DMS 273 (cell line): ENCODE measurements at regions not wholly inside any gene's neighbourhood (a gene's known extent, or its start where the extent isn't known, plus 50 kb on each side); places are given as distances from the start of the nearest gene placed in this dataset.

Source experiments
- DNase-seq: peaks from one replicate; lab custom pipeline; 2025; ENCODE audit not compliant: unreplicated experiment; lab: John Stamatoyannopoulos, UW

DNA sequence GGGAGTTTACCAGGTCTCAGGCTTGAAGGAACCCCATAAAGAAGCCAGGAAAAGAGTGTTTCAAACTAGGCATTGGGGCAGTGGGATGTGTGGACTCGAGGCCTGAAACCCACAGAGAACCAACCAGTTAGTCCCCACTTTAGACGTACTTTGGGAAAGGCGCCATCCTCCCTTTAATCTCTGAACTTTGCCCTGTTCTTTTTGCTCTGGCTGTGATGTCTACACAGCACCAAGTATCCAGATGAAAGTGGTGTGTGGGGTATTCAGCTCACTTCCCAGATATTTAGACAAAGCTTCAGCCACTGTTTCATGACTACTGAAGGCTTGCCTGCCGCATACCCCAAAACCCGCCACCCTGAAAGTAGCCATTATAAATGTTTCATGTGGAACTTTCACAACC lies 116.9 kb upstream of the IRX5 start:
- DNase-seq: no peak

DNA sequence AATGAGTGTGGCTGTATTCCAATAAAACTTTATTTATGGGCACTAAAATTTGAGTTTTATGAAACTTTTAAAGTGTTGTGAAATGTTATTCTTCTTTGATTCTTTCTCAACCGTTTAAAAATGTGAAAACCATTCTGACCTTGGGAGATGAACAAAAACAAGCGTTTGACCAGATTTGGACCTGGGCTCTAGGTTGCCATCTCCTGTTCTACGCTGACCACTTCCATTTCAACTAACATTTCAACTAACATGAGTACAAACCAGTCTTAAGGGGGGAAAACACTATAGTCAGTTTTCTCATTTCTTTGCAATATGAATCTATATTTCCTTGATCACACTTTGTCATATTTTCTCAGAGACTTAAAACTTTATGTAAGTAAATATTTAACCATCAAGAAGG lies 118.4 kb upstream of the IRX5 start:
- DNase-seq: peak; percentile 2

DNA sequence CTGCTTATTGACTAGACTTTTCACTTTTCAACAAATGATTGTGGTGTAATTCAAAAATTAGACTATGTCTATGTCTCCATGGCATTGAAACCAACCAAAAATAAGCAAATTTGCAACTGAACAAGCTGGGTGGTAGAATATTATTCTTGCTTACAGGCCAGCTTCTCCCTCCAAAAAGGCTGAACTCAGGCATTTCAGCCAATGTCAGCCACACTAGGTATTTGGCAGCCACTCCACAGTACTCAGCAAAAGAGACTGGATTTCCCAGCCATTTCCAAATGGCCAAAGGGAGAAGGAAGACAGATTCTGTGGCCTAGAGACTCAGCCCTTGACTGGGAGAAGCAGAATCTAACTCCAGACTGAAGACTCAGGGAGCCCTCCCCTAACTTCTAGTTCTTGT lies 121.8 kb upstream of the IRX5 start:
- no peak for DNase-seq

DNA sequence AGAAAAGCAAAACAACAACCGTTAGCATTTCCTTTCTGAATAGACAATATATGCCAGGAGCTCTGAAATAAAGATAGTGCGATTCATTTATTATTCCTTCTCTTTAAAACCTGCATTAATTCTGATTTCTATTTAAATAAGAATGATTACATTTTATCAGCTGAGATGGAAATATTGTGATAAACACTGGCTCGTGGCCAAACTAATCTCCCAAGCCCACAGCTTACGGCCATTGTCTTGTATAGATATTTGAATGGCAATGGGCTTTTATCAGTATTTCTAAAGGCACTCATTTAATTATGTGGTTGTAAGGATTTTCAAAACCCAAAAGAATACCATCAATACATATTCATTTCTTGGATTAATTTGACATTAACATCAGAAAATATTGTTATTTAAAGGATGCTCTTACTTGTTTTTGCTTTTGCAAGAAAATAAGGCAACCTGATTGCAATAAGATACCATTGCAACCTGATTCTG lies 123.7 kb upstream of the IRX5 start:
- no peak for DNase-seq

DNA sequence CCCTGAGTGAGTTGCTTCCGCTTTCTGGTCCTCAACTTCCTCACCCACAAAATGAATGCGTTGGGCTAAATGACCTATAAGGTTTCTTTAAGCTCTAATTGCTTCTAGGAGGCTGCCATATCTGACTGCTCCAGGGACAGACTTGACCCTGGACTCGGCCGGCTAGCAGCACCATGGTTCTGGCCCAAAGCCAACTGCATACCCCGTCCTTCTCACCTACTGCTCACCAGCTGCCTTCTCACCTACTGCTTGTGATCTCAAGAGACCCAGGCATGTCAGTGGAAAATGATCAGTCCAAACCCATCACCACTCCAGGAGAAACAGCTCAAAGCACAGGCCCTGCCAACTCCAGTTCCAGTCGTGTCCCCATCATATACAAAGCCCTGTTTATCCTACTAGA lies 124.3 kb upstream of the IRX5 start:
- no peak for DNase-seq

DNA sequence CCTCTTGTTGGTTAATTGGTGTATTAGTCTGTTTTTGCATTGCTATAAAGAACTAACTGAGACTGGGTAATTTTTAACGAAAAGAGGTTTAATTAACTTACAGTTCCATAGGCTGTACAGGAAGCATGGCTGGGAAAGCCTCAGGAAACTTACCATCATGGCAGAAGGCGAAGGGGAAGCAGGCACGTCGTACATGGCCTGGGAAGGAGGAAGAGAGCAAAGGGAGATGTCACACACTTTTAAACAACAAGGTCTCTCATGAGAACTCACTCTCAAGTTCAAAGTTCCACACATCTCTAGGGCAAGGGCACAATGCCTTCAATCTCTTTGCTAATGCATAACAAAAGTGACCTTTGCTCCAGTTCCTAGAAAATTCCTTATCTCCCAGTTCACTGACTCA lies 125.0 kb upstream of the IRX5 start:
- no peak for DNase-seq

DNA sequence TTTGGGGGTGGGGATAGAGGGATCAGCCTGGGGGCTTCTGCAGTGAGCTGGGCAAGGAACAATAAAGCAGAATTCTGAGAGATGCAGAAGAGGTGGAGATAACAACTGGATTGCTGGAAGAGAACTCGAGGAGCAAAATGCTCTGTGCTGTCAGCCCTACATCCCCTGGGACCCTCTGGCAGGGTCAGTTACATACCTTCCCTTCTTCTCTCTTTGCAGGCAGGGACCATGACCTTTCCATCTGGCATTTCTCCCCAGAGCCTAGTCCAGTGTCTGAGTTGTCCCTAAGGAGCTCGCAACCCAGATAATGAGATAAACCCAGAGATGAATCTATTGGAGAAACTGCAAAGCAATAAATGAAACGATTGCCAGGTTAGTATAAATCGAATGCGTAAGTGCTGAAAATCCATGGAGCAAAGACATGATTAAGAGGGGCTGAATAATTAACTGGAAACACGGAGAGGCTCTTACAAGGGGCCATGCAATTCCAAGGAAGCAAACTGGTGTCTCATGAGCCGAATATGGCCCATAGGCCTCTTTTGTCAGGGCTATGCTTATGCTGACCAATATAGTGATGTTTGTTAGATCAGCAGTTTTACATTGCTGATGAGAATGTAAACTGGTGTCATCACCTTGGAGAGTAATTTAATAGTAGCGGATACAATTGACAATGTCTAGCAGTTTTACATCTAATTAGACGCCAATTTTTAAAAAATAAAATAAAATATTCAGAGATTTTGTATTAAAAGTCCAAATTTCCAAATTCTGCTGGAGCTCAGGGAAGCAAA lies 129.4 kb upstream of the IRX5 start:
- no peak for DNase-seq

DNA sequence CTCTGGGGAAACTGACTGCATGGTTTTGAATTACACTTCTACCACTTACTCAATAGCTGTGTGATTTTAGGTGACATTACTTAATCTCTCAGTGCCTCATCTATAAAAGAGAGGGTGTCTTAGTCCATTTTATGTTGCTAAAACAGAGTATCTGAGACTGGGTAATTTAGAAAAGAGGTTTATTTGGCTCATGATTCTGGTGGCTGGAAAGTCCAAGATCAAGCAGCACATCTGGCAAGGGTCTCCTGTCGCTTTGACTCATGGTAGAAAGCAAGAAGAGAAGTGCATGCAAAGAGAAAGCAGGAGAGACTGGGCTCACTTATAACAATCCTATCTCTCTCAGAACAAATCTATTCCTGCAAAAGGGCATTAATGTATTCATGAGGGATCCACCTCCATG lies 132.4 kb upstream of the IRX5 start:
- DNase-seq: no peak

DNA sequence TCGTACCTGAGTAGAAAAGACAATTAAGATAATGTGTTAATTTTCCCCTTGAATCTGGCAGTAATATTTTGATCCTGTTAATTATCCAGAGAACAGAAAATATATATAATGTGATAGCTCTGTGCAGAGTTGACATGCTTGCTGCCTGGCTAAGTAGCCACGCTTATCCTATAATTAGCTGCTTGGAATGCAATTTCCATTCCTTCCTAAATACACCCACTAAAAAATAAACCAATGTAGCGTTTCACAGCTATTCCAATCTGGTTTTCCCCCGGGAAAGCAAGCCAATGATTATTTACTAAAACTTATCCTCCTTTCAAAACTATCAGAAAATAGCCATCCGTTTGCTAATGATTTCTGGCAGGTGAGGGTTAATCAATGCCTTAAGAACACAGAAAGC lies 134.5 kb upstream of the IRX5 start:
- no peak for DNase-seq

DNA sequence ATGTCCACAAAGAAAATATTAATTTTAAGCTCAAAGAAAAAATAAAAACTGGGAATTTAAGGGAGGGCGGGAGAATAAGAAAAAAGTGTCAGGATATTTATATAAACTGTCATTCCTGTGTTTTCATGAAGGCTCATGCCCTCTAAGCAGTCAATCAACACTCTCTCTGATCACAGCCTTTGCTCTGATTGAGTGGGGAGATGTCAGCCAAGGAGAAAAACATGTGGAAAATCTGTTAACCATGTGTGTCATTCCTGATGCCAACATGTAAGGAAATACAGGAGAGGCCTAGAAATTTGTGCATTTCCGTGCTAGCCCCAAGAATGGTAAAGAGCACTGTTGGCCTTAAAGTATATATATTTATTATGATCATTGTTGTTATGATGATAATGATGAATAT lies 137.9 kb upstream of the IRX5 start:
- no peak for DNase-seq

DNA sequence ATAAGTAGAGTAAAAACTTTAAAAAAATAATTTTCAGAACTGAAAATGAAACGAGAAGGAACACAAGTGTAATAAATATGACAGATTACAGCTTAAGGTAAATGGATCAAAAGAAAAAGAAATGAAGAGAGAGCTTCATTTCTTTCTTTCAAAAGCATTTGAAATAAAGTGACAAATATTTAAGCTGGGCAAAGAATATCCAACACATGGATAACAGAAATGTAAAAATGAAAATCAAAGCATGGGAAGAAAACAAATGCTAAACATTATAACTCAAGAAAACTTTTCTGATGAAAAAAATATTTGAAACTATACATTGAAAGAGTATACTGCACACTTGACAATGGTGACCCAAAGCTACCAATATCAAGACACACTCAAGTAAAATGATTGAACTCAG lies 143.6 kb upstream of the IRX5 start:
- DNase-seq: no peak

DNA sequence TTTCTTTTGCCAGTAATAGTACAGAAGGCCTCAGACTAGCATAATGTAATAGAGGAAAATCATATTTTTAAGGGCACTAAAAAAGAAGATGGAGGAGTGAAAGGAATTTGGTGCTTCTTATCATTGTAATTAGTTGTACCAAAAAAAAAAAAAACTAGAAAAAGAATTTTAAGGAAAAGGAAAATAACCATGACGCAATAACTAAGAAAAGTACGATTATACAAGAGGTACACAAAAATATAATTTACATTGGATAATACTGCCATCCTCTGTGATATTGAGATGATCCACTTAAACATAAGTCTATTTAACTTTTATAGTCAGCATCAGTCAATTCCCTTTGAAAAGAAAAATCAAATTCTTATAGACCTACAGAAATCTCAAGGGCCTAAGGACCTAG lies 146.7 kb upstream of the IRX5 start:
- no peak for DNase-seq

DNA sequence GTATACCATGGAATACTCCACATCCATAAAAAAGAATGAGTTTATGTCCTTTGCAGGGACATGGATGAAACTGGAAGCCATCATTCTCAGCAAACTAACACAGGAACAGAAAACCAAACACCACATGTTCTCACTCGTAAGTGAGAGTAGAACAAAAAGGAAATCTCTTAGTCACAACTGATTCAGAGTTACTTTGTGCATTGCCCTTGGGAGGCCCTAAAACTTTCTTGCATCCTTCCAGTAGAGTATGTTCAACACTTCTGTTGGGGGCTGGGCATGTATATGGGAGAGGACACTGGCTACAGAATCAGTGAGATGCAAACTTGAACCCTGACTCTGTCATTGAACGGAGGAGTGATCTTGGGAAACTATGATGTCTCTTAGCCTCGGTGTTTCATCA lies 147.4 kb upstream of the IRX5 start:
- DNase-seq: no peak

DNA sequence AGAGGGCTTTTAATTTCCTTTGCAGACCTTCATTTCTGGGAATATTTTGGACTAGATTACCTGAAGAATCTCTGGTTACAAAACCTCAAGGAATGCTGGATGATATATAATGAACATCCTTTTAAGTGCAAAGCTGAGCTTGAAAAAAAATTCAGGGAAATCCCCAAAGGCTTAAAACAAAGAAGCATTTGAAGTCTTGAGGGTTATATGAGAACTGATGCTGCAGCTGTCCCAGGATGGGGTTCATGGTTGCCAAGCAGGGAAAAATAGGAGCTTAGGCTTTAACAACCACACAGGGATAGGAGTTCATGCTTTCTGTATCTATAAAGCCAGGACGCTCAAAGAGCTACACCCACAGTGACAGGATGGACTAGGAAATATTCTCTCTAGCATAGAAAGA lies 150.4 kb upstream of the IRX5 start:
- no peak for DNase-seq

DNA sequence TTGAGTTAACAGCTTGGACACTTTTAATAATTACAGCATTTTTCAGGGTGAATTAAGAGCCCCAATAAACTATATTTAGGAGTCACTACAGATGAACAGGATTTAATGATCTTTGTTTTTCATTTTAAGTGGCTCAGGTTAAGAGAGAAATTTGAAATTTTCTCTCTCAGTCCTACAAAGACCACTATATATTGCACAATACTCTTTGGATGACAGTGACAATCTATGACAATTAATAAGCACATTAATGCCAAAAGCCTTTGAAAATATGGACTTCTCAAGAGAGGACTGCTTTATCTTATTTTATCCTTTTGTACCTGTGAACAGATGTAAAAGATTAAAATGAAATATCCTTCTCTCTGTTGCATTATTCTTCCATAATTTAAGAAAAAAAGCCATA lies 151.1 kb upstream of the IRX5 start:
- DNase-seq: no peak

DNA sequence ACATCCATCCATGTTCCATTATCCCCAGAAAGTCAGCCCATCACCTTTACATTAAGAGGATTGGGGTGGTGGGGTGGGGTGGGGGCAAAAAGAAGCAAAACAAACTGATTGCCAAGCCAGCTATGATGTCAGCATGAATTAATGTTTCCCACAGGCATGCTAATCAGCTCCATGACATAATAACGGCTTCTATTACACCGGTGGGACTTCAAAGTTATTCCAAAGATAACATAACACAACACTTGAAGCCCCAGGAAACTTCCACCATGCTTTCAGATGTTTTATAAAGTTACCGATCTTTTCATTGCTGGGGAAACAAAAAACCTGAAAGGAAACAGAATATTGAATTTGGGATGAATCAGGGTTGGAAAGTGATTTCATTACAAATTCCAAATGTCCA lies 155.9 kb upstream of the IRX5 start:
- peak; percentile 56 for DNase-seq

DNA sequence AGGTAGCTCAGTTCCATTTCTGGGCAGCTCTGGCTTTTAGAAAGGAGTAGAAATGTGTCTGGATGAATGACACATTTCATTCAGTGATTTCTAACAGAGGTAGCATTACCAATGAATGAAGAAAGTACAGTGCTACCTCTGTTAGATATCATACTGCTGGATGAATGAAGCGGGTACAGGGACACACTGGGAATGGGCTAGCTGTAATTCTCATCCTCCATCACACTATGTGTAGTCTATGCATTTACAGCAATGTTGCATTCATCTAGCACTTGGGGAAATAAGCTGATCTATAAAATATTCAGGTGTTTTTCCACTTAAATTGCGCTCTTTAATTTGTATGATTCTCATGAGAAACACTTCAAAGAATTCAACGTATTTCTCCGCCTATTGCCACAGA lies 158.3 kb upstream of the IRX5 start:
- no peak for DNase-seq

DNA sequence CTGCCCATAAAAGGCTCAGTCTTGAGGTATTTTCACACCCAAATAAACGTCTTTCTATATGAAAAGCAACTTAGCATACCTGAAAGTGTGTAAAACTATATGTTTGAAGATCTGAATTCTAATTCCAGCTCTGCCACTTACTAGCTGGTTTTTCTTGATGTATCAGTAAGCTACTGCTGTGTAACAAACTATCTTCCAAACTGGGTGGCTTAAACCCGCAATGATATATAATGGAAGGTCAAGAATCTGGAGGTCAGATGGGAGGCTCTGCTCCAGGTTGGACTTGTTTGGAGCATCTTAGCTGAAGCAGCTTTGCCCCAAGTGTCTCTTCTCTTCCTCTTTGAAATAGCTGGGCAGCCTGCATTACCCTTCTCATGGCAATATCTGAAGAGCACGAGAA lies 164.3 kb upstream of the IRX5 start:
- no peak for DNase-seq

DNA sequence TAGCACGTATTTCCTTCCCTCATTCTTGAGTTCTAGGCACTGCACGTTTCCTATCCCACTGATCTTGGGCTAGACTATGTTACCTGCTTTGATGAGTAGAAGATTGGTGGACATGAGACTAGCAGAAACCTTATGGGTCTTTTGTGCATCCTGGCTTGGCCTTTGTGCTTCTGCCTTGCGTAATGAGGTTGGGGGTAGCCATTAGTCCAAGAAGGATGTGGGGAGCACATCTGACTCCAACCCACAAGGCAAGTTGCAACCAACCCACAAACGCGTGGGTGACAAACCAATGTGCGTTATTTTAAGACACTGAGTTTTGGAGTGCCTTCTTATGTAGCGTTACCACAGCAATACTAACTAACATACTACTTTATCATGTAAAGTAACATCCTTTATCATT lies 180.4 kb upstream of the IRX5 start:
- no peak for DNase-seq

DNA sequence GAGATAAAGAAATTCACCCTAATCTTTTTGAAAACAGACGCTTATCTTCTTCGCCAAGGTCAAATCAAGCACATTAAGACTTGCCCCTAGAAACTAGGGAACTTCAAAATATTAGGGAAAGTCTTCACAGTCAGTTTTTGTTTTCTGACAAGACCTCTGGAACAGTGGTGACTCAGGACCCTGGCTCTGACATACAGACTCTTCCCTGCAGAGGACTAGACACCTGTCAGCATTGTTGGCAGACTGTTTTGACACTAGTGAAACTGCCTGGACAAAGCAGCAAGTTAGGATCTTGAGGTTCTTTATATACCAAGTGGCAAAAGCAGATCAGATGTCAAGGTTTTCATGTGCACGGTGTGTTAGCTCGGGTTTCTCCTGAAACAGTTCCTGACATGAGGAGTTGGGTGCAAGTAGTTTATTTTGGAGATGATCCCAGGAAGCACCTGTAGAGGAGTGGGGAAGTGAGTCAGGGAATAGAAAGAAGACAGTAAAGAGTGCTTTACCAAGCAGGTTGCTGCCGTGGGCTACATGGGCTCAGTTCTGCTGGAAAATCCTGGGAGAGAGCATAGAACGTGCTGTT lies 182.0 kb upstream of the IRX5 start:
- no peak for DNase-seq

DNA sequence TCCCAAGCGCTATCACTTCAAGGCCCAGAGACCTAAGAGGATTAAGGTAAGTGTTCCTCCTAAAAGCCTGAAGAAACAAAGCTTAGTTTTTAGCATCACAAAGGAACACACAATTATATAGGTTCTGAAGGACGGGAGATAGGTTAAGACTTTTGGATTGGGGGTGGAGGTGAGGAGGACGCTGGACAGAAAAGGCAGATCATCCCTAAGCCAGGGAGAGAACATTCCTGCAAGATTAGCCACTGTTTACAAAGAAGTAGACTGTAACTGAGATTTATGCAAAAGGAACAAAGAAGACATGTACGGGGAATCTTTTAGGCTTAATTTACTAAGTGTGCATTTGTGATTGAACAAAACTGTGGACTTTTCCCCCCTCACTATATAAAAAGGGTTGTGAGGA lies 184.1 kb upstream of the IRX5 start:
- DNase-seq: no peak

DNA sequence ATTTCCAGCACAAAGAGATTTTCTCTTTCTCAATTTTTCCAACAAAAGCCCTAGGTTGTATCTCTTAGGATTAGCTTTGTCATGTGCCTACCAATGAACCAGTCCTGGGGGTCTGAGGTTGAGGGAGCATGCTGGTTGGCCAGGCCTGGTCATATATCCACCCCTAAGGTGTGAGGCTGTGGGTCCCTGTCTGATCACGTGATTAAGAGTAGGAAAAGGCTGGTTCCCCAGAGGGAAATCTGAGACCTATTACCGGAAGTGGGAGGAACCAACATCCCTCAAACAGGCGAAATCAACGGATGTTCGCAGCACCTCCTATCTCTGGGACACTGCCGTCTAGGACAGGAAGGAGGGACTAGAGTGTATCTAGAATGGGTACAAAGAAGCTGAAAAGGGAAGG lies 185.7 kb upstream of the IRX5 start:
- no peak for DNase-seq

DNA sequence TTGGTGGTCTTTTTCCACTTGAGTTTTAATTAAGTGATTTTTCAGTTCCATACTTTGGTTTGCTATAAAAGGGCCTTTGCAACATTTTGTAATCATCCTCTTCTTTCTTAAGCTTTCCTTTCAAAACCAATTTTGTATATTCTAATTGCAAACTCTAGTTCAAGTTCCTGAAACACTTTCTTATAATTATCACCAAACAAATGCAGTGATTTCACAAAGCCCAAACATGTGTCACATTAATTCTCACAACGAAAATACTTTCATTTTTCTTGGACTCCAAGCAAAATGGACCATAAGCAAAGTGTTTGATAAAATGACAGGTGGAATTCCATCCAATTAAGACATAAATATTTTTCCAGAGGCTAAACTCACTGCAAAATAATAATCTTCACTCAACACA lies 188.2 kb upstream of the IRX5 start:
- DNase-seq: no peak
